ENCODE measurements at regions not wholly inside any gene's neighbourhood (a gene's known extent, or its start where the extent isn't known, plus 50 kb on each side); places are given as distances from the start of the nearest gene placed in this dataset.

- no peak for DNase-seq
Observed at GRCh38 chr2:19300961-19301360, 57.5 kb downstream of the OSR1 start.

GRCh38 chr2:19299522-19299921 lies 58.9 kb downstream of the OSR1 start:
- DNase-seq: no peak

- DNase-seq: no peak
Observed at GRCh38 chr2:19299032-19299431, 59.4 kb downstream of the OSR1 start.

- DNase-seq: no peak
Observed at GRCh38 chr2:19297716-19298115, 60.7 kb downstream of the OSR1 start.

GRCh38 chr2:19295998-19296502 lies 62.4 kb downstream of the OSR1 start:
- no peak for DNase-seq

GRCh38 chr2:19292007-19292406 lies 66.4 kb downstream of the OSR1 start:
- no peak for DNase-seq

GRCh38 chr2:19288291-19288690 lies 70.1 kb downstream of the OSR1 start:
- DNase-seq: no peak

- no peak for DNase-seq
Observed at GRCh38 chr2:19287324-19287723, 71.1 kb downstream of the OSR1 start.

- DNase-seq: no peak
Observed at GRCh38 chr2:19282305-19282704, 76.1 kb downstream of the OSR1 start.

- DNase-seq: no peak
Observed at GRCh38 chr2:19274439-19274838, 84.0 kb downstream of the OSR1 start.

- DNase-seq: no peak
Observed at GRCh38 chr2:19272941-19273470, 85.4 kb downstream of the OSR1 start.

GRCh38 chr2:19272039-19272438 lies 86.4 kb downstream of the OSR1 start:
- DNase-seq: no peak

GRCh38 chr2:19264852-19265251 lies 93.6 kb downstream of the OSR1 start:
- no peak for DNase-seq

- DNase-seq: no peak
Observed at GRCh38 chr2:19262150-19262549, 96.3 kb downstream of the OSR1 start.

GRCh38 chr2:19261061-19261460 lies 97.4 kb downstream of the OSR1 start:
- no peak for DNase-seq

- DNase-seq: no peak
Observed at GRCh38 chr2:19256121-19256601, 102.3 kb downstream of the OSR1 start.

- DNase-seq: no peak
Observed at GRCh38 chr2:19255481-19255880, 102.9 kb downstream of the OSR1 start.

GRCh38 chr2:19251554-19251953 lies 106.9 kb downstream of the OSR1 start:
- no peak for DNase-seq

GRCh38 chr2:19250906-19251305 lies 107.5 kb downstream of the OSR1 start:
- DNase-seq: no peak

- DNase-seq: no peak
Observed at GRCh38 chr2:19247186-19247585, 111.2 kb downstream of the OSR1 start.

- no peak for DNase-seq
Observed at GRCh38 chr2:19246496-19246895, 111.9 kb downstream of the OSR1 start.

GRCh38 chr2:19244460-19245363 lies 113.7 kb downstream of the OSR1 start:
- no peak for DNase-seq

- no peak for DNase-seq
Observed at GRCh38 chr2:19238440-19239060, 119.9 kb downstream of the OSR1 start.

- DNase-seq: no peak
Observed at GRCh38 chr2:19235308-19235707, 123.1 kb downstream of the OSR1 start.
